ENCODE measurements at regions not wholly inside any gene's neighbourhood (a gene's known extent, or its start where the extent isn't known, plus 50 kb on each side); places are given as distances from the start of the nearest gene placed in this dataset.

DNA sequence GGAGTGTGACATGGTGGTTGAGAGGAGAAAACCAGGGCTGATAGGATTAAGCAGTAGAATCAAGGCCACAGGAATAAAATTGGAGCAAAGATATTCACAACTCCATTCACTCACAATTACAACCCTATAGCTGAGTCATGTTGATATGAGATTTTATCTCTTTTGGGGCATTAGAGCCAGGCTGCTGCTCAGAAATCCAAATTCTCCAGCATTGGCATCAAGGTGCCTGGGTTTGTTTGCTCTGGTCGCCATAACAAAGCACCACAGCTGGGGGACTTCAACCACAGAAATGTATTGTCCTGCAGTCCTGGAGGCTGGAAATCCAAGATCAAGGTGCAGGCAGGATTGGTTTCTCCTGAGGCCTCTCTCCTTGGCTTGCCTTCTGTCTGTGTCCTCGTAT, 52.5 kb upstream of the GRB10 start:
- H3K14ac ChIP-seq (ENCODE audit: insufficient read depth, low read length): no peak overlapping the region
- no peak overlapping the region for H3K4ac ChIP-seq (ENCODE audit: low read depth, low read length)
- H2AK5ac ChIP-seq (ENCODE audit: insufficient read length, low read length): no peak overlapping the region
- Mint-ChIP-seq H3K36me3 (ENCODE audit: insufficient read depth in 1 of 3, low read depth in 3 of 3) (no peaks in the 10 kb centered on the region; a peak in 1 of 7 replicates), H3K4me1 (peaks cover 2 to 6% of the 10 kb centered on the region in 2 experiments; a peak in 1 of 4 replicates), H3K9me3 (0 out of 5 replicates have a peak, but pooled peaks cover 0 to 2% of the 10 kb centered on the region in 2 experiments), H3K27ac (no peak overlapping the region), H3K27me3 (ENCODE audit: low read depth) (peaks cover 10% of the 10 kb centered on the region), H3K4me3 (no peak overlapping the region)
- H3K18ac ChIP-seq (ENCODE audit: insufficient read length, low read depth, low read length): no peak overlapping the region
- no peaks in the 10 kb centered on the region for H3K9me3 ChIP-seq (ENCODE audit: control insufficient read depth, low read depth, low read length)
- no CpG with 5 or more reads among the region's 2 CpGs for WGBS (ENCODE audit: extremely low coverage, insufficient read length, low lambda C conversion rate)
- H2BK15ac ChIP-seq (ENCODE audit: low read depth, low read length): no peak overlapping the region
- no peak overlapping the region for H3K23ac ChIP-seq (ENCODE audit: insufficient read length, low read depth, low read length)
- H3K4me2 ChIP-seq (ENCODE audit: insufficient read depth, insufficient read length, low read length): no peak overlapping the region
- no peaks in the 10 kb centered on the region for H3K79me1 ChIP-seq (ENCODE audit: insufficient read depth, low read depth, low read length, poor library complexity, severe bottlenecking)
- no peak overlapping the region for H3K27ac ChIP-seq (ENCODE audit: insufficient read length, low read depth, low read length)
- H3K23me2 ChIP-seq (ENCODE audit: insufficient read length, low read depth, low read length, poor library complexity, severe bottlenecking): no peaks in the 10 kb centered on the region
- no peak overlapping the region for H2BK12ac ChIP-seq (ENCODE audit: insufficient read length, low read depth, low read length)
- no peak overlapping the region for H2BK5ac ChIP-seq (ENCODE audit: insufficient read length, low read length)
- no peak overlapping the region for H4K8ac ChIP-seq (replicated peaks; ENCODE audit: insufficient read length, low read depth, low read length)
- no peak overlapping the region for H3K56ac ChIP-seq (ENCODE audit: insufficient read length, low read depth, low read length)
- no peak overlapping the region for H4K5ac ChIP-seq (ENCODE audit: insufficient read length, low read depth, low read length)
- H2AFZ ChIP-seq (ENCODE audit: low read length): no peak overlapping the region
- H2BK20ac ChIP-seq (ENCODE audit: low read depth, low read length, poor library complexity, severe bottlenecking): no peak overlapping the region
- H3K27me3 ChIP-seq (ENCODE audit: insufficient read depth, low read length): no peaks in the 10 kb centered on the region; the same call in 1 of the 2 replicates
- no peak for DNase-seq
- H4K20me1 ChIP-seq (ENCODE audit: control insufficient read depth, insufficient read depth, insufficient read length): no peaks in the 10 kb centered on the region
- H3K9ac ChIP-seq (ENCODE audit: extremely low read depth, insufficient read length, low read length): no peak overlapping the region
- no peaks in the 10 kb centered on the region for H3K79me2 ChIP-seq (ENCODE audit: insufficient read depth, low read length)
- H3T11ph ChIP-seq (ENCODE audit: low read length): no peak overlapping the region
- H3K4me1 ChIP-seq (ENCODE audit: insufficient read depth, low read length): no peaks in the 10 kb centered on the region
- no peak overlapping the region for H4K91ac ChIP-seq (ENCODE audit: insufficient read length, low read depth, low read length)
- no peak overlapping the region for H2BK120ac ChIP-seq (ENCODE audit: low read depth, low read length, poor library complexity, severe bottlenecking)
- TF ChIP-seq CTCF (conservative IDR thresholded peaks at IDR 0.05): no peak

Data from H9 (cell line).